HCT116 (cell line): ENCODE measurements at regions not wholly inside any gene's neighbourhood (a gene's known extent, or its start where the extent isn't known, plus 50 kb on each side); places are given as distances from the start of the nearest gene placed in this dataset.

Experiments
- CEBPB ChIP-seq: IDR thresholded peaks from 2 replicates; pipeline ENCODE4 v1.6.1; 2012; ENCODE audit warnings: low read depth
- EGR1 ChIP-seq: IDR thresholded peaks from 2 replicates; pipeline ENCODE4 v1.6.1; 2012; ENCODE audit warnings: low read depth
- POLR2A ChIP-seq: IDR thresholded peaks from 2 replicates; pipeline ENCODE4 v1.7.0; 2011; ENCODE audit warnings: borderline replicate concordance; ENCODE audit not compliant: insufficient read depth, insufficient read length; ENCODE audit errors: extremely low read depth
- POLR2AphosphoS5 ChIP-seq: IDR thresholded peaks from 2 replicates; pipeline ENCODE4 v1.6.1; 2011; ENCODE audit warnings: mild to moderate bottlenecking, low read depth, low read length, moderate library complexity
- TCF7L2 ChIP-seq: IDR thresholded peaks from 2 replicates; pipeline ENCODE4 v1.7.0; 2011; ENCODE audit warnings: borderline replicate concordance, inconsistent platforms; ENCODE audit not compliant: insufficient read depth, insufficient read length; ENCODE audit errors: extremely low read depth
- ZFX ChIP-seq: fragments of 450-650 bp; IDR thresholded peaks from 2 replicates; pipeline ENCODE4 v1.6.1; 2017
- TF ChIP-seq, protein P1 (sequence below), 3 experiments: fragments of 200-600 bp in 1 of 3; sonication (generic) in 1 of 3; IDR thresholded peaks in 2 of 3; conservative IDR thresholded peaks in 1 of 3; 2 replicates each; pipeline ENCODE4 v1.5.1; 2012 to 2017; ENCODE audit warnings: low read depth in 2 of 3, low read length in 2 of 3, antibody characterized with exemption in 1 of 3, borderline replicate concordance in 1 of 3, control low read depth in 1 of 3, mild to moderate bottlenecking in 1 of 3, mixed read lengths in 1 of 3, mixed run types in 1 of 3, moderate library complexity in 1 of 3; ENCODE audit not compliant: insufficient read depth in 1 of 3
- TF ChIP-seq, protein P2 (sequence below): IDR thresholded peaks from 2 replicates; pipeline ENCODE4 v1.6.1; 2012; ENCODE audit warnings: low read depth

DNA sequence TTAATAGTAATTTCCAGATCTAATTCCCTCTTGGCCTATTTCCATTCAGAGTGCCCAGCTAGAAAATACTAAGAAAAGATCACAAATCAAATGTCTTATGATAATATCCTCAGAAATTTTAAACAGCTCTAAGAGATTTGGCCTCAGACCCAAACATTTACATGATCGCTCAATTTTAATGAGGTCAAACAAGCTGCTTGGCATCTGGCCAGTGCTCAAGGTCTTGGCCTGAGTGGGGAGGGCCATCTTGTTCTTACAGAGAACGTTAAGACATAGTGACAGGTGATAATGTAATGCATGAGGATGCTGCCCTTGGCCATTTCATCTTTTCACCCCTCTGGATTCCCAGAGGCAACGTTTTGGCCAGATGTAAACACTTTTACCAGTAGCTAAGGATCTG lies 159.2 kb upstream of the SLC7A11 start:
- TF ChIP-seq EGR1 (no peak), TCF7L2 (no peak), ZFX (no peak), POLR2AphosphoS5 (no peak), CEBPB (no peak), POLR2A (no peak)
- TF ChIP-seq, protein P1, sequence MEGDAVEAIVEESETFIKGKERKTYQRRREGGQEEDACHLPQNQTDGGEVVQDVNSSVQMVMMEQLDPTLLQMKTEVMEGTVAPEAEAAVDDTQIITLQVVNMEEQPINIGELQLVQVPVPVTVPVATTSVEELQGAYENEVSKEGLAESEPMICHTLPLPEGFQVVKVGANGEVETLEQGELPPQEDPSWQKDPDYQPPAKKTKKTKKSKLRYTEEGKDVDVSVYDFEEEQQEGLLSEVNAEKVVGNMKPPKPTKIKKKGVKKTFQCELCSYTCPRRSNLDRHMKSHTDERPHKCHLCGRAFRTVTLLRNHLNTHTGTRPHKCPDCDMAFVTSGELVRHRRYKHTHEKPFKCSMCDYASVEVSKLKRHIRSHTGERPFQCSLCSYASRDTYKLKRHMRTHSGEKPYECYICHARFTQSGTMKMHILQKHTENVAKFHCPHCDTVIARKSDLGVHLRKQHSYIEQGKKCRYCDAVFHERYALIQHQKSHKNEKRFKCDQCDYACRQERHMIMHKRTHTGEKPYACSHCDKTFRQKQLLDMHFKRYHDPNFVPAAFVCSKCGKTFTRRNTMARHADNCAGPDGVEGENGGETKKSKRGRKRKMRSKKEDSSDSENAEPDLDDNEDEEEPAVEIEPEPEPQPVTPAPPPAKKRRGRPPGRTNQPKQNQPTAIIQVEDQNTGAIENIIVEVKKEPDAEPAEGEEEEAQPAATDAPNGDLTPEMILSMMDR (IDR thresholded peaks at IDR 0.05 in 2 of 3, conservative IDR thresholded peaks at IDR 0.05 in 1 of 3; ENCODE audit: borderline replicate concordance in 1 of 3, insufficient read depth in 1 of 3, low read depth in 2 of 3, low read length in 2 of 3): no peak
- TF ChIP-seq, protein P2, sequence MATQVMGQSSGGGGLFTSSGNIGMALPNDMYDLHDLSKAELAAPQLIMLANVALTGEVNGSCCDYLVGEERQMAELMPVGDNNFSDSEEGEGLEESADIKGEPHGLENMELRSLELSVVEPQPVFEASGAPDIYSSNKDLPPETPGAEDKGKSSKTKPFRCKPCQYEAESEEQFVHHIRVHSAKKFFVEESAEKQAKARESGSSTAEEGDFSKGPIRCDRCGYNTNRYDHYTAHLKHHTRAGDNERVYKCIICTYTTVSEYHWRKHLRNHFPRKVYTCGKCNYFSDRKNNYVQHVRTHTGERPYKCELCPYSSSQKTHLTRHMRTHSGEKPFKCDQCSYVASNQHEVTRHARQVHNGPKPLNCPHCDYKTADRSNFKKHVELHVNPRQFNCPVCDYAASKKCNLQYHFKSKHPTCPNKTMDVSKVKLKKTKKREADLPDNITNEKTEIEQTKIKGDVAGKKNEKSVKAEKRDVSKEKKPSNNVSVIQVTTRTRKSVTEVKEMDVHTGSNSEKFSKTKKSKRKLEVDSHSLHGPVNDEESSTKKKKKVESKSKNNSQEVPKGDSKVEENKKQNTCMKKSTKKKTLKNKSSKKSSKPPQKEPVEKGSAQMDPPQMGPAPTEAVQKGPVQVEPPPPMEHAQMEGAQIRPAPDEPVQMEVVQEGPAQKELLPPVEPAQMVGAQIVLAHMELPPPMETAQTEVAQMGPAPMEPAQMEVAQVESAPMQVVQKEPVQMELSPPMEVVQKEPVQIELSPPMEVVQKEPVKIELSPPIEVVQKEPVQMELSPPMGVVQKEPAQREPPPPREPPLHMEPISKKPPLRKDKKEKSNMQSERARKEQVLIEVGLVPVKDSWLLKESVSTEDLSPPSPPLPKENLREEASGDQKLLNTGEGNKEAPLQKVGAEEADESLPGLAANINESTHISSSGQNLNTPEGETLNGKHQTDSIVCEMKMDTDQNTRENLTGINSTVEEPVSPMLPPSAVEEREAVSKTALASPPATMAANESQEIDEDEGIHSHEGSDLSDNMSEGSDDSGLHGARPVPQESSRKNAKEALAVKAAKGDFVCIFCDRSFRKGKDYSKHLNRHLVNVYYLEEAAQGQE: no peak
